ENCODE measurements at regions not wholly inside any gene's neighbourhood (a gene's known extent, or its start where the extent isn't known, plus 50 kb on each side); places are given as distances from the start of the nearest gene placed in this dataset.

GRCh38 chr5:2163060-2163856, 280.5 kb upstream of the IRX4 start (continued):
- TF ChIP-seq ZNF462 (CRISPR knock-in tag; IDR thresholded peaks at IDR 0.05) = no peak
- no peak for TF ChIP-seq ZNF331 (CRISPR knock-in tag; IDR thresholded peaks at IDR 0.05; ENCODE audit: low read depth)
- no peak for TF ChIP-seq EZH2phosphoT487 (IDR thresholded peaks at IDR 0.05; ENCODE audit: unreplicated experiment)
- TF ChIP-seq JUNB (IDR thresholded peaks at IDR 0.05; ENCODE audit: unreplicated experiment) = no peak

- Histone ChIP-seq H3K79me2 (replicated peaks; ENCODE audit: insufficient read depth) (no peaks in the 10 kb centered on the region), H3K27me3 (ENCODE audit: insufficient read depth) (no peaks in the 10 kb centered on the region), H3K36me3 (ENCODE audit: insufficient read depth) (no peaks in the 10 kb centered on the region), H3K4me2 (no peak overlapping the region), H3K4me3 (no peak overlapping the region), H4K20me1 (replicated peaks; ENCODE audit: insufficient read depth) (no peaks in the 10 kb centered on the region), H3K27ac (ENCODE audit: low read depth) (no peak overlapping the region), H3K4me1 (ENCODE audit: insufficient read depth) (peaks cover 22% of the 10 kb centered on the region), H3F3A (replicated peaks; ENCODE audit: low read depth) (0 out of 2 replicates have a peak, but pooled peaks cover 5% of the 10 kb centered on the region), H2AFZ (no peak overlapping the region), H3K9me2 (ENCODE audit: insufficient read depth) (peaks cover 8% of the 10 kb centered on the region; the same call in 1 of the 2 replicates)
- ATAC-seq (no peak), DNase-seq (ENCODE audit: low spot score) (no peak)
- no peak overlapping the region for H3K27ac Mint-ChIP-seq
- H3K4me1 Mint-ChIP-seq = peaks cover 26% of the 10 kb centered on the region
- no peaks in the 10 kb centered on the region for H3K36me3 Mint-ChIP-seq (ENCODE audit: low read depth)
- H3K9me3 Mint-ChIP-seq = no peaks in the 10 kb centered on the region; the same call in 2 of the 3 replicates
- TF ChIP-seq ZNF114 (CRISPR knock-in tag; IDR thresholded peaks at IDR 0.05) (no peak), JUNB (IDR thresholded peaks at IDR 0.05; ENCODE audit: unreplicated experiment) (no peak), NANOG (IDR thresholded peaks at IDR 0.05; ENCODE audit: borderline replicate concordance) (no peak)
- peaks cover 14% of the 10 kb centered on the region for H3K27me3 Mint-ChIP-seq (ENCODE audit: insufficient read depth, low read depth, poor library complexity)
- no peak overlapping the region for H3K4me3 Mint-ChIP-seq
Measured at GRCh38 chr5:2160811-2161210, 278.1 kb upstream of the IRX4 start.

Data from GM23338 (cell line).